ENCODE measurements at regions not wholly inside any gene's neighbourhood (a gene's known extent, or its start where the extent isn't known, plus 50 kb on each side); places are given as distances from the start of the nearest gene placed in this dataset.

GRCh38 chr17:77281122-77281903, 140.5 kb downstream of the SEC14L1 start:
- TF ChIP-seq, protein P1, sequence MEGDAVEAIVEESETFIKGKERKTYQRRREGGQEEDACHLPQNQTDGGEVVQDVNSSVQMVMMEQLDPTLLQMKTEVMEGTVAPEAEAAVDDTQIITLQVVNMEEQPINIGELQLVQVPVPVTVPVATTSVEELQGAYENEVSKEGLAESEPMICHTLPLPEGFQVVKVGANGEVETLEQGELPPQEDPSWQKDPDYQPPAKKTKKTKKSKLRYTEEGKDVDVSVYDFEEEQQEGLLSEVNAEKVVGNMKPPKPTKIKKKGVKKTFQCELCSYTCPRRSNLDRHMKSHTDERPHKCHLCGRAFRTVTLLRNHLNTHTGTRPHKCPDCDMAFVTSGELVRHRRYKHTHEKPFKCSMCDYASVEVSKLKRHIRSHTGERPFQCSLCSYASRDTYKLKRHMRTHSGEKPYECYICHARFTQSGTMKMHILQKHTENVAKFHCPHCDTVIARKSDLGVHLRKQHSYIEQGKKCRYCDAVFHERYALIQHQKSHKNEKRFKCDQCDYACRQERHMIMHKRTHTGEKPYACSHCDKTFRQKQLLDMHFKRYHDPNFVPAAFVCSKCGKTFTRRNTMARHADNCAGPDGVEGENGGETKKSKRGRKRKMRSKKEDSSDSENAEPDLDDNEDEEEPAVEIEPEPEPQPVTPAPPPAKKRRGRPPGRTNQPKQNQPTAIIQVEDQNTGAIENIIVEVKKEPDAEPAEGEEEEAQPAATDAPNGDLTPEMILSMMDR (IDR thresholded peaks at IDR 0.05; ENCODE audit: low read depth, low read length) = no peak
- TF ChIP-seq EZH2phosphoT487 (IDR thresholded peaks at IDR 0.05; ENCODE audit: low read depth) = no peak

Measured in OCI-LY3 (cell line).